Mammary epithelial cell (primary cell): ENCODE measurements at regions not wholly inside any gene's neighbourhood (a gene's known extent, or its start where the extent isn't known, plus 50 kb on each side); places are given as distances from the start of the nearest gene placed in this dataset.

ENCODE experiments used
- CTCF ChIP-seq, 2 donors: IDR thresholded peaks in 1 of 2; conservative IDR thresholded peaks in 1 of 2; 2 replicates each; pipeline ENCODE4 v1.5.1; 2011 to 2012; ENCODE audit warnings: inconsistent platforms in 2 of 2, low read length in 2 of 2, mild to moderate bottlenecking in 2 of 2, control low read depth in 1 of 2, low read depth in 1 of 2; ENCODE audit not compliant: insufficient read depth in 1 of 2; ENCODE audit errors: extremely low read depth in 1 of 2
- EZH2 ChIP-seq: IDR thresholded peaks from 2 replicates; pipeline ENCODE4 v1.6.1; 2012; ENCODE audit warnings: low read length, inconsistent platforms, borderline replicate concordance

GRCh38 chr18:53920312-53921075 lies 304.0 kb downstream of the MBD2 start:
- no peak for TF ChIP-seq CTCF (conservative IDR thresholded peaks at IDR 0.05 in 1 of 2, IDR thresholded peaks at IDR 0.05 in 1 of 2; ENCODE audit: extremely low read depth in 1 of 2, insufficient read depth in 1 of 2, low read depth in 1 of 2, low read length in 2 of 2)
- no peak for TF ChIP-seq EZH2
